ENCODE measurements at regions not wholly inside any gene's neighbourhood (a gene's known extent, or its start where the extent isn't known, plus 50 kb on each side); places are given as distances from the start of the nearest gene placed in this dataset.

GRCh38 chr11:70627219-70627618 lies 228.9 kb downstream of the CTTN start:
- DNase-seq (ENCODE audit: low read depth in 2 of 2): no peak

- DNase-seq (ENCODE audit: low read depth in 2 of 2): no peak
Measured at GRCh38 chr11:70628176-70628854, 230.0 kb downstream of the CTTN start.

GRCh38 chr11:70628855-70629844 lies 230.8 kb downstream of the CTTN start:
- no peak for DNase-seq (ENCODE audit: low read depth in 2 of 2)

- no peak for DNase-seq (ENCODE audit: low read depth in 2 of 2)
Measured at GRCh38 chr11:70630068-70630467, 231.7 kb downstream of the CTTN start.

- no peak for DNase-seq (ENCODE audit: low read depth in 2 of 2)
Measured at GRCh38 chr11:70630816-70631623, 232.7 kb downstream of the CTTN start.

GRCh38 chr11:70631624-70632047 lies 233.3 kb downstream of the CTTN start:
- no peak for DNase-seq (ENCODE audit: low read depth in 2 of 2)

- no peak for DNase-seq (ENCODE audit: low read depth in 2 of 2)
Measured at GRCh38 chr11:70633610-70634009, 235.3 kb downstream of the CTTN start.

- no peak for DNase-seq (ENCODE audit: low read depth in 2 of 2)
Measured at GRCh38 chr11:70636659-70637058, 238.3 kb downstream of the CTTN start.

GRCh38 chr11:70637186-70637800 lies 239.0 kb downstream of the CTTN start:
- DNase-seq (ENCODE audit: low read depth in 2 of 2): no peak

- DNase-seq (ENCODE audit: low read depth in 2 of 2): no peak
Measured at GRCh38 chr11:70637949-70638583, 239.7 kb downstream of the CTTN start.

- DNase-seq (ENCODE audit: low read depth in 2 of 2): no peak
Measured at GRCh38 chr11:70640408-70640807, 242.1 kb downstream of the CTTN start.

GRCh38 chr11:70641369-70641768 lies 243.0 kb downstream of the CTTN start:
- no peak for DNase-seq (ENCODE audit: low read depth in 2 of 2)

- no peak for DNase-seq (ENCODE audit: low read depth in 2 of 2)
Measured at GRCh38 chr11:70642266-70642665, 243.9 kb downstream of the CTTN start.

GRCh38 chr11:70643642-70644041 lies 245.3 kb downstream of the CTTN start:
- DNase-seq (ENCODE audit: low read depth in 2 of 2): no peak

- no peak for DNase-seq (ENCODE audit: low read depth in 2 of 2)
Measured at GRCh38 chr11:70644343-70645060, 246.2 kb downstream of the CTTN start.

- DNase-seq (ENCODE audit: low read depth in 2 of 2): no peak
Measured at GRCh38 chr11:70645537-70645936, 247.2 kb downstream of the CTTN start.

- no peak for DNase-seq (ENCODE audit: low read depth in 2 of 2)
Measured at GRCh38 chr11:70646272-70647049, 248.1 kb downstream of the CTTN start.

GRCh38 chr11:70647188-70648166 lies 249.1 kb downstream of the CTTN start:
- DNase-seq (ENCODE audit: low read depth in 2 of 2): no peak
